ENCODE measurements at regions not wholly inside any gene's neighbourhood (a gene's known extent, or its start where the extent isn't known, plus 50 kb on each side); places are given as distances from the start of the nearest gene placed in this dataset.
A peak's percentile ranks its signal among the peaks of the same experiment; 100 is the strongest.

GRCh38 chr1:239574112-239574511 lies 187.7 kb downstream of the CHRM3 start:
- no peak overlapping the region for H3K27ac ChIP-seq
- DNase-seq = no peak
- no peaks in the 10 kb centered on the region for H3K27me3 ChIP-seq
- intact Hi-C loops (cut with DNase I; ENCODE audit: low total_unique reads) = no loop called here
- no peaks in the 10 kb centered on the region for H3K9me3 ChIP-seq
- WGBS, 5 donors = 91 to 100% (median 100%) methylated on average over 2 of the region's 2 CpGs
- no peak for TF ChIP-seq CTCF (IDR thresholded peaks at IDR 0.05)
- no peak for TF ChIP-seq POLR2A (IDR thresholded peaks at IDR 0.05)
- no peak for TF ChIP-seq EP300 (IDR thresholded peaks at IDR 0.05)
- TF ChIP-seq POLR2AphosphoS5 (IDR thresholded peaks at IDR 0.05) = no peak
- no peak overlapping the region for H3K4me3 ChIP-seq
- no peaks in the 10 kb centered on the region for H3K4me1 ChIP-seq
- H3K36me3 ChIP-seq = no peaks in the 10 kb centered on the region

- 77 to 91% (median 87%) methylated on average over 2 of the region's 2 CpGs for WGBS, 5 donors
- intact Hi-C loops (cut with DNase I; ENCODE audit: low total_unique reads) = no loop called here
- H3K4me1 ChIP-seq = no peaks in the 10 kb centered on the region
- H3K27ac ChIP-seq = no peak overlapping the region
- TF ChIP-seq POLR2A (IDR thresholded peaks at IDR 0.05) (no peak), EP300 (IDR thresholded peaks at IDR 0.05) (no peak), POLR2AphosphoS5 (IDR thresholded peaks at IDR 0.05) (no peak), CTCF (IDR thresholded peaks at IDR 0.05) (no peak)
- no peaks in the 10 kb centered on the region for H3K27me3 ChIP-seq
- no peaks in the 10 kb centered on the region for H3K36me3 ChIP-seq
- DNase-seq = no peak
- H3K9me3 ChIP-seq = no peaks in the 10 kb centered on the region
- H3K4me3 ChIP-seq = no peak overlapping the region
Observed at GRCh38 chr1:239575113-239575512, 188.7 kb downstream of the CHRM3 start.

- TF ChIP-seq POLR2AphosphoS5 (IDR thresholded peaks at IDR 0.05) = no peak
- no peak for TF ChIP-seq POLR2A (IDR thresholded peaks at IDR 0.05)
- no peak for TF ChIP-seq EP300 (IDR thresholded peaks at IDR 0.05)
- TF ChIP-seq CTCF (IDR thresholded peaks at IDR 0.05) = no peak
- H3K36me3 ChIP-seq = no peaks in the 10 kb centered on the region
- H3K27ac ChIP-seq = no peak overlapping the region
- peak in 1 of 2 donors; percentile 23 for DNase-seq
- H3K27me3 ChIP-seq = no peaks in the 10 kb centered on the region
- WGBS, 5 donors = 63 to 83% (median 66%) methylated on average over 1 of the region's 1 CpG
- H3K4me1 ChIP-seq = peaks cover 0 to 22% (median 0%) of the 10 kb centered on the region in 4 donors
- intact Hi-C loops (cut with DNase I; ENCODE audit: low total_unique reads) = no loop called here
- H3K9me3 ChIP-seq = no peaks in the 10 kb centered on the region
- no peak overlapping the region for H3K4me3 ChIP-seq
Observed at GRCh38 chr1:239583536-239583935, 197.2 kb downstream of the CHRM3 start.

GRCh38 chr1:239586128-239586527 lies 199.8 kb downstream of the CHRM3 start:
- TF ChIP-seq EP300 (IDR thresholded peaks at IDR 0.05) (no peak), POLR2A (IDR thresholded peaks at IDR 0.05) (no peak)
- intact Hi-C loops (cut with DNase I; ENCODE audit: low total_unique reads) = no loop called here
- Histone ChIP-seq H3K9me3 (no peaks in the 10 kb centered on the region), H3K4me3 (no peak overlapping the region), H3K27ac (no peak overlapping the region), H3K36me3 (no peaks in the 10 kb centered on the region), H3K27me3 (no peaks in the 10 kb centered on the region), H3K4me1 (peaks cover 0 to 22% (median 0%) of the 10 kb centered on the region in 4 donors)
- DNase-seq = no peak

- 72 to 82% (median 76%) methylated on average over 8 of the region's 8 CpGs for WGBS, 5 donors
- intact Hi-C loops (cut with DNase I; ENCODE audit: low total_unique reads) = no loop called here
- TF ChIP-seq CTCF (IDR thresholded peaks at IDR 0.05) (no peak), POLR2A (IDR thresholded peaks at IDR 0.05) (no peak), EP300 (IDR thresholded peaks at IDR 0.05) (no peak), POLR2AphosphoS5 (IDR thresholded peaks at IDR 0.05) (no peak)
- no peaks in the 10 kb centered on the region for H3K36me3 ChIP-seq
- H3K4me3 ChIP-seq = no peak overlapping the region
- peaks cover 0 to 29% (median 3%) of the 10 kb centered on the region in 4 donors for H3K4me1 ChIP-seq
- H3K9me3 ChIP-seq = no peaks in the 10 kb centered on the region
- H3K27me3 ChIP-seq = no peaks in the 10 kb centered on the region
- H3K27ac ChIP-seq = no peak overlapping the region
- DNase-seq = peak in 1 of 2 donors; percentile 17
Observed at GRCh38 chr1:239587066-239587465, 200.7 kb downstream of the CHRM3 start.

All from stomach (tissue), 8 donors.